Stimulated activated CD8-positive, alpha-beta memory T cell treated with anti-CD3 and anti-CD28 coated beads, Interleukin-2, amount 100 ng/mL, for 48 hours (primary cell): ENCODE measurements at regions not wholly inside any gene's neighbourhood (a gene's known extent, or its start where the extent isn't known, plus 50 kb on each side); places are given as distances from the start of the nearest gene placed in this dataset.

ENCODE experiments used
- DNase-seq, 2 donors: peaks; one replicate each; pipeline ENCODE4 v3.0.0-alpha.2; 2020; ENCODE audit warnings: low read depth in 2 of 2

GRCh38 chr10:62550173-62550572, 176.0 kb downstream of the ZNF365 start:
- DNase-seq: no peak

DNA sequence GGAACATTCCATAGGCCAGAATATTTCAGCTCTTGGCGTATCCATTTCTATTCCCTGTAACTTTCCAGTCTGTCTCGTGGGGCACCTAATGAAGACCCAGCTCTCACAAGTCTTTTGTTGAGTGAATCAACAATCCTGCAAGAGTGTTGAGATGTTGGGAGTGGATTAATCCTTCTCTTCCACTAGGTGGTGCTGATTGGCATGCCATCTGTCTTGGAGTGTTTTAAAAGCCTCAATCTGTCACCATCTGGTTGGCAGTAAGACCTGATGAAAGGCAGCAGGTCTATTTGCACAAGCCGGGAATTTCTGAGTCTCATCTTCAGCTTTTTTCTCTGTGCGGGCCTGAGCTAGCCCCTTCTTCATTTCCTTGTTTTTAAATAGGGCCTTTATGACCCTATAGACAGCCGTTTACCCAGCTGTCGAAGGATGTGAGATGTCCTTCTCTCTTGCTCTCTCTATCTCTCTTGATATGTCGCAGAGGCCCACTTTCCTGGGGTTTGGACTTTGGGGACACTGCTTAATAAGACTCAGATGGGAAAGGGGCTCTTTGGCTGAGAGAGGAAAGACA, 180.5 kb downstream of the ZNF365 start:
- DNase-seq: no peak

- no peak for DNase-seq
Measured at GRCh38 chr10:62559481-62560200, 185.5 kb downstream of the ZNF365 start.

DNA sequence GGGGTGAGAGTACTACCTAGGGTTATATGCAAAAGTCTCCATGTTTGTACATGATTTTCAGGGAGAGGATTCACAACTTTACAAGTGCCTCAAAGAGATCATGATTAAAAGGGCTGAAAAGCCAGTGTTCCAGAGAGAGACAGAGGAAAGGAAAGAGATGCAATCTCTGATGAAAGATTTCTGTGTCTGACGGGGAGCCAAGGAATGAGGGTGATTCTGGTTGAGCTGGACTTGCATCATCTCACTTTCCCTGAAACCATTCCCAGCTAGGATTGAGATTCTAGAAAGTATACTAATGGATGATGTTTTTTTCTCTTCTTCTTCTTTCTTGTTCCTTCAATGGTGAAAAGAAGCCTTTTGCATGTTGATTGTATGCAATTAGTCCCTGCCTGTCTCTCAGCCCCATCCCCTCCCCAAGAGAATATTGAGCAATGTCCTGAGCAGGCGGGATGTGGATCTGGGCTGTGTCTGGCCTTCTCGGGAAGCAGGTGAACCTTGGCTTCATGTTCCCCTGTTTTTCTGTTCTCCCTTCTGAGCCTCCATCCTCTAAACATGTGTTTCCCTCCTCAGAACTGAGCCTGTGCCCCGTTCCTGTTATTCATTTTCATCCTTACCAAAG, 186.1 kb downstream of the ZNF365 start:
- DNase-seq: no peak

DNA sequence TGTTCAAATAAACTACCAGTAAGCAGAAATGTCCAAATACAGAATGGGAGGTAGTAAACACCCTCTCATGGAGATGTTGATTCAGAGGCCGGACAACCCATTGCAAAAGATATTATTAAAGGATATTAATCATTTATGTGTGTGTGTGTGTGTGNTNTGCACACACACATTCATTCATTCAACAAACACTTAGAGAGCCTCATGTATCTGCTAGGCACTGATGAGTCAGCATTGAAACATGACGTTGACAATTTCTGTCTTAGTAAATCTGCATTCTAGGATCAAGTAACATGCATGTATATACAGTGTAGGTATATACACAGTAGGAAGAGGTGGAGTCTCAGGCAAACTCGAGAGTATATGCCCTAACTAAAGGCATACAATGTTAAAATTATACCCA, 187.0 kb downstream of the ZNF365 start:
- no peak for DNase-seq

DNA sequence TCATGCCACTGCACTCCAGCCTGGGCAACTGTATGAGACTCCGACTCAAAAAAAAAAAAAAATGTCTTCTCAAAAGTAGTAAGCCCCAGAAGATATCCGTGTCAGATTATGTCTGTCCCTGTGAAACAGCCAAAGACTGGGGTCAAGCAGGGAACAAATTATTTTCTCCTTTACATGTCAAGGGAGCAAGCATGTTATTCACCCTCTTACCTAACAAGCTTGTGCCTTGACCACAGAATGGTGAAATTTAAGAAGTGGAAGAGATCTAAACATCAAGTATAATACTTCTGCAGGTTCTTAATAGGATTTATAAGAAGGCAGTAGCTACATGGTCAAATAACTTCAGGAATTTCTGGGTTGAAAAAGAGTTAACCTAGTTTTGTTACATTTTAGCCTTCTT, 187.9 kb downstream of the ZNF365 start:
- no peak for DNase-seq

DNA sequence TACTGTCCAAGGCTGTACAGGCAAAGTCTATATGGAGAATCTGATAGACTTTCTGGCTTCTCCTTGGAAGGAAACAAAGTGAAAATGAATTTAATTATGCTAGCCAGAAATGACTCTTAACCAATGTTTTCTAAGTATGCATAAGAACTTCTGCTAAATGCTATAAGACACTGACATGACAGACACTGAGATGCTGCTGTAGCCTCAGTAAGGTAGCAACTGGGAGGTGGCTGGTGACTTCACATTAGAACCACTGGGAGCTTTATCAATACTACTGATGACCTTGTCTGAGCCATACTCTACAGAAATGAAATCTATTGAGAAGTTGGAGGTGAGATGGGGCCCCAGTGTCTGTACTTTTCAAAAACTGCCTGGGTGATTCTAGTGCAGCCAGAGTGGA, 188.6 kb downstream of the ZNF365 start:
- no peak for DNase-seq

DNA sequence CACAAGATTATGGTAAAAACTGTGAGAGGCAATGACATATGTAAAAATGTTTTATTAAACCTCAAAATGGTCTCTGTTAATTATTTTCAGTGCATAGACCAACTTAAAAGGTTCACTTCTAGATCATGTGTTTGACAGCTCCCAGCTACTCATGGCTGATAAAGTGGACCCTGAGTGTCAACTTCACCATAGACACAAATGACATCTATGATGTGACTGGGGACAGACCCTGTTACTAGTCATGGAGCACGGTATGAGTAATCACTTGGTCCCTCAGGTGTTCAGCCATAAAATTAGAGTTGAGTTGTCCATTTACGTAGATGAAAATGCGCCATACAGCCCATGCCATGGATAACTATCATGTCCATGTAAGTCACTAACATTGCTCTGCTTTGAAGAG, 199.8 kb downstream of the ZNF365 start:
- no peak for DNase-seq

GRCh38 chr10:62577076-62577475, 202.9 kb downstream of the ZNF365 start:
- no peak for DNase-seq

DNA sequence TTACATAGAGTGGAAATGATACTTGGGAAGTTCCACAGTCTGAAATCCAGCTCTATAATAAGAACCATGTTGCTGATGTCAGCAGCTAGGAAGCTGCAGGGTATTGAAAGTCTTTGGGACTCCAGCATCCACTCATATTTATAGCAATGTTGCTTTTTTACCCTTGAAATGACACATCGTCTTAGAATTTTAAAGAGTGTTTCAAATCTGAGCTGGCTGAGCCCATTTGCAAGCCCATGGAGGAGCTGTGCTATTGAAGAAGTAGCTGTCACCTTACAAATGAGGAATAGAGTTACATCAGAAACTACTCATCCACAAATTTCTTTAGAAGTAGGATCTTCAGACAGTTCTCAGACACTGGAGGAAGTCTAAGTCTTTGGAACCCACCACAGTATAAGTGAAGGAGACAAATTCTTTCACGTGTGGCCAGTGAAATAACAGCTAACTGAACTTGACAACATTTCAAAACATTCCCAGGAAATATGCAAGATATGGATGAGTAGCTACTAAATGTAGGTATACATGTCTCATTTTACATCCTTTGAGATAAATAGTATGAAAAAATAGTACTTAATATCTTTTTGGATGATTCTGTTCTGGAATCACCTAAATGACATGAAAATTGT, 203.6 kb downstream of the ZNF365 start:
- no peak for DNase-seq

DNA sequence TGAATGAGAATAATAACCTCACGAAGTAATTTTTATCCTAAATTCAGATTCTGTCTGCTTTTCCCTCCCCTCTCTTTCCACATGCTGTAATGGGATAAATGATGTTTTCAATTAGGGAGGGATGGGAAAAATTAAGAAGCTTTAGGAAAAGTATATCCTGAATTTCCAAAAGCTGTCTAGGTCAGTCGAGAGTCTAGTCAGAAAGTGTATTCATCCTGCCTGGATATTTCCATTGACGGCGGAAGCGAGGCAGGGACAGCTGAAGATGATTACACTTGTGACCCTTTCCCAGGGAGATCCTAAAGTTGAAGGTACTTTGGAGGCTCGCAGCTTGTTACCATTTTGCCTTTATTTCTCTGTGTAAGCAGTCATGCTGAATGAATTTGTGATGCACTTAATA, 204.1 kb downstream of the ZNF365 start:
- DNase-seq: no peak

DNA sequence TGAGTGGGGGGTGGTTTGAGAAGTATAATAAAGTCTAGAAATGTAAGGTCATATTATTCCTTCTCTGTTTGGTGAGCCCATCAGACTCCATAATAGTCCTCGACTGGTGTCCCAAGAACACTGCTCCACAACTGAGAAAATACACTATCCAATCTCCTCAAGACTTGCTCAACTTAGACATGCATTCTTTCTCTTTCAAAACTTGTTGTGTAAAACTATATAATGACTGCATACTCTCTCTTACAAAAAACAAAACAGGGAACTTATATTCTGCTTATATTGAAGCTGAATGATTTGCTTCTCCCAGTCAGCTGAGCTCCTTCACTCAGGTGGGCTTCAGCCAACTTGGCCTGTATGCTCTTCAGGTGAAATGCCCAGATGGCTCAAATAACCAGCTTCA, 204.7 kb downstream of the ZNF365 start:
- no peak for DNase-seq

- no peak for DNase-seq
Measured at GRCh38 chr10:62580396-62580795, 206.2 kb downstream of the ZNF365 start.

DNA sequence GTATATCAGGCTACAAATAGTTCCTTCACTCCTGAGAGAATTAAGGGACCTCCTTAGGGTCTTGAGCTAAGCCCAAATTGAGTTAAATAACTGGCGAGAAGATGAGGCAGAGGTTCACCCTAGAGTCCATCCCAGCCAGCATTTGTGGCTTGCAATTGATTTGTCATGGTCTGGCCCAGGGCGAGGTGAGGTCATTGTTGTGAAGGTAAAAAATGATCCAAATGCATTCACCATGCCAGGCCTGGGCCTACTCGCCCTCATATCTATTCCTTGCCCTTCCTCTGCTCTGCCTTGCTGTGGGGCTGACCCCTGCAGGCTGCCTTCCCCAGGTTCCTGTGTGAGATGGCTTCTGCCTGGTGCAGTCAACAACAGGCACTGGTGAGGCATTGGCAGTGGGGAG, 207.2 kb downstream of the ZNF365 start:
- no peak for DNase-seq

GRCh38 chr10:62582101-62582705, 208.0 kb downstream of the ZNF365 start:
- no peak for DNase-seq

DNA sequence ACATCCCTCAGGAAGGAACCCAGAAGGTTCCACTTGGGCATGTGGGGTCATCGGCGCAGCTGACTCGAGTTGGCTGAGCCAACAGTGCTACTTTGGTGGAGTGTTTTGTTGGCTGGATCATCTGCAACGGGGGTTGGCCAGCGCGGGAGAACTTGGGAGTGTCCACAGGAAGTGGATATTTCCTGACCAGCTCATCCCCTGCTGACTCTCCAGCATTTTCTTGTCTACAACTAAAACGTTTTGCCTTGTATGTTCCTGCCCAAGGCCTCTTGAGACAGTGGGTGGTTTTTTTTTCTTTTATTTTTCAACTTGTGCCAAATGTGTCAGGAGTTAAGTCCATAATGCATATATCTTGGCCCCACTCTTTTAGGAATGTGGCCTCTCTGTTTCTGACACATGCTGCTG, 208.6 kb downstream of the ZNF365 start:
- DNase-seq: no peak

GRCh38 chr10:62583876-62584615, 209.9 kb downstream of the ZNF365 start:
- DNase-seq: no peak

GRCh38 chr10:62584731-62585130, 210.6 kb downstream of the ZNF365 start:
- no peak for DNase-seq

GRCh38 chr10:62585211-62585775, 211.1 kb downstream of the ZNF365 start:
- DNase-seq: no peak

DNA sequence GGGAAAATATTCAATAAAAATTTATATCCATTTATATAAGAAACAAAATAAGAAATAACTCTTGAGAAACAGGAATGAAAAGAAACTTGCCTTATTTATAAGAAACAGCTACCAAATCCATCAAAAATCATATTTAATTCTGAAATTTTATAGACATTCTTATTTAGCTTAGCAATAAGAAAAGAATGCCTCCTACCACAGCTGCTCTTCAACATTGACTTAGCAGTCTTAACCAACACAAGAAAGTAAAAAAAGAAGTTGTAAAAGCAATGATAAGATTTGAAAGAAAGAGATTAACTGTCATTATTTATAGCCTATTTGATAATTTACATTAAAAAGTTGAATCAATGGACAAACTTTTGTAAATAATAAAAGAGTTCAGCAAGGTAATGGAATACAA, 212.8 kb downstream of the ZNF365 start:
- no peak for DNase-seq

DNA sequence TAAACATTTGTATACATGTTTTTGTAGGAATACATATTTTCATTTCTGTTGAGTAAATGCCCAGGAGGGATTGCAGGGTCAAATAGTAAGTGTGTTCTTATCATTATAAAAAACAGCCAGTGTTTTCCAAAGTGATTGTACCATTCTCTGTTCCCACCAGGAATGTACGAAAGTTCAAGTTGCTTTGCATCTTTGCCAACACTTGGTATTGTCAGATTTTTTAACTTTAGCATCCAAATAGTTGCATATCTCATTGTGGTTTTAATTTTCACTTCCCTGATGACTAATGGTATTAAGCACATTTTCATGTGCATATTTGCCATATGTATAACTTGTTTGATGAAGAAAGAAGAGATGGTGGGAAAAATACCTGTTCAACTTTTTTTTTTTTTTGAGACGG, 213.9 kb downstream of the ZNF365 start:
- DNase-seq: no peak

GRCh38 chr10:62589689-62590088, 214.8 kb upstream of the ADO start:
- no peak for DNase-seq
